ENCODE measurements at regions not wholly inside any gene's neighbourhood (a gene's known extent, or its start where the extent isn't known, plus 50 kb on each side); places are given as distances from the start of the nearest gene placed in this dataset.
"Not testable (repeated sequence)": the region's sequence is repeated elsewhere in the genome, so short reads cannot be mapped to it uniquely, and the experiment has no call there.

- no peak for DNase-seq
Observed at GRCh38 chr6:170080169-170080827, 210.6 kb downstream of the DLL1 start.

DNA sequence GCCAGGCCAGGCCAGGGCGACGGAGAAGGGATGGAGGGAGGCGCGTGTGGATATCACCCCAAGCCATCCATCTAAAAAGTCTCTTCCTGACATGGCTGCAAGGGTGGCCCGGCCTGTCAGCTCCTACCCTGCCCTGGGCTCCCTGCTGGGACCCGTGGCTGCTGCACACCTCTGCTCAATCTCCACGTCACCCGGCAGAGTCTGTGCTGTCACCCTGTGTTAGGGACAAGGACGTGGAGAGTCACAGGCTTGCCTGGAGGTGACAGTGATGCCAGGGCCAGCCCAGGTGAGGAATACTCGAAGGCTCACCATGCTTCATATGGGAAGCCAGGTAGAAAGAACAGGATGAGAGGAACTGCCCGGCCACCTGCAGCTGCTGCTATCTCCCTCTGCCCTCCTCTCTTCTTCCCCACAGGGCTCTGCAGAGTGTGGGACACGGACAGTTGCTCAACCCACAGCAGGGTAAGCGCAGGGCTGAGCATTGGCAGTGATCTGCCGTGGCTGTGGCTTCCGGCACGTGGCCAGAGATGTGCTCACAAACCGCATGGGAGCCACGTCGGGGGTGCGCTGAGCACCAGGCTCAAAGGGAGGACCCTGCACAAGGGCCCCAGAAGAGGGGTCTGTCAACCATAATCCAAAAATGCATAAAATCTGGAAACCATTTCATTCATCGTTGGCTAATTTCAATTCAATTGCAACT, 214.3 kb downstream of the DLL1 start:
- no peak for DNase-seq

DNA sequence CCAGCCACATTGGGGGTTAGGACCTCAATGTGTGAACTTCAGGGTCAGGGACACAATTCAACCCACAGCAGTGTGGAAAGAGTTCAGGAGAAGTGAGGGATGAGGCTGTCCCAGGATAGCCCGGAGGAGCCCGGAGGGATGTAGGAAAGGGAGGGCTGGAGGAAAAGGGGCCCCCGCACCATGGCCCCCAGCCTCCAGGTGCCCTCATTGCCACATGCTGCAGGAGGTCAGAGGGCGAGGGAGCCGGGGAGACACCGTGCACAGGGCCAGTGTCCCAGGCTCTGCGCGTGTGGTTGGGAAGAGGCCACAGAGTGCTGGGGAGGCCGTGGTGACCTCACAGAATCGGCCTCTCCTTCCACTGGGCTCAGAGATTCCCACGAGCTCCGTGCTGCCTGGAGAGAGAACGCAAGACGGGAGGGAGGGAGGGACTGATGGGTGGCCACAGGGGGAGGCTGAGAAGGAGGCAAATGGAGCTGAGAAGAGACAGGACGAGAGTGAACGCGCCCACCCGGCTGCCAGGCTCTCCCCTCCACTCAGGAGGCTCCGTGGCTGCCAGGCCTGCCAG, 215.1 kb downstream of the DLL1 start:
- DNase-seq = no peak

- DNase-seq = no peak
Observed at GRCh38 chr6:170074907-170075306, 216.0 kb downstream of the DLL1 start.

- DNase-seq = no peak
Observed at GRCh38 chr6:170074435-170074834, 216.4 kb downstream of the DLL1 start.

DNA sequence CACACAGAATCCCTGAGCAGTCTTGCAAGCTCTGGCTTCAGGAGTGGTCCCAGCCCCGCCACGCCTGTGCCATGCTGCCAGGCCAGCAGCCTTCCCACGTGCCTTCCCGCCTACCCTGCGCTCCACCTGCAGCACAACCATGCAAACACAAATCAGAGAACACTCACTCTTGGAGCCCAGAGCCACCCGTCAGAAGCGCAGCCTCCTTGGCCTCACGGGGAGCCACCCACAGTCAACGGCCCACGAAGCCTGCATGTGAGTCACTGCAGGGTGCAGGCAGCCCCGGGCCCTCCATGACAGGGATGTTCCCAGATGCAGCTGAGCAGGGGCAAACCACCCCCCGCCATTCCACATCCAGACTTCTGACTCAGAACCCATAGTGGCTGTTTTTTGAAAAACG, 217.0 kb downstream of the DLL1 start:
- DNase-seq = no peak

DNA sequence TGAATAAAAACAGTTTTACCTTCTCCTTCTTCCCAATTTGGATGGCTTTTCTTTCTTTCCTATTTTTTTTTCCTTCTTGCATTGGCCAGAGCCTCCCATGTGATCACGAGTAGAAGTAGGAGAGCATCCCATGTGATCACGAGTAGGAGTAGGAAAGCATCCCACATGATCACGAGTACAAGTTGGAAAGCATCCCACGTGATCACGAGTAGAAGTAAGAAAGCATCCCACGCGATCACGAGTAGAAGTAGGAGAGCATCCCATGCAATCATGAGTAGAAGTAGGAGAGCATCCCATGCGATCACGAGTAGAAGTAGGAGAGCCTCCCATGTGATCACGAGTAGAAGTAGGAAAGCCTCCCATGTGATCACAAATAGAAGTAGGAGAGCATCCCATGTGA, 218.6 kb downstream of the DLL1 start:
- DNase-seq = no peak

- no peak for DNase-seq
Observed at GRCh38 chr6:170069611-170070010, 221.3 kb downstream of the DLL1 start.

DNA sequence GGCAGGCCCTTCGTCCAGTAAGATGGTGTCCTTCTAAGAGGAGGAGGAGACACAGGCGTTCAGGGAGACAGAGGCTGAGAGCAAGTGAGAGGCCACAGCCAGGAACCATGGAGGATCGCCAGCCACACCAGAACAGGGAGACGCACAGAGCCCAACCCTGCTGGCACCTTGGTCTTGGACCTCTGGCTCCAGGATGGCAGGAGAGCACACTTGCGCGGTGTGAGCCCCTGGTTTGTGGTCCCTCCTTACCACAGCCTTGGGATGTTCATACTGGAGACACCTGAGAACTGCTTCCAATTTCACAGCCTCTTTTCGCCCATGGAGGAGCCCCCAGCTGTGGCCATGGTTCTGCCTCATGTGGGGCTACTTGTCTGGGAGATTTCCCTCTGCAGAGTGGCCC, 222.4 kb downstream of the DLL1 start:
- DNase-seq = no peak

GRCh38 chr6:170067923-170068360, 222.9 kb downstream of the DLL1 start:
- DNase-seq = no peak

DNA sequence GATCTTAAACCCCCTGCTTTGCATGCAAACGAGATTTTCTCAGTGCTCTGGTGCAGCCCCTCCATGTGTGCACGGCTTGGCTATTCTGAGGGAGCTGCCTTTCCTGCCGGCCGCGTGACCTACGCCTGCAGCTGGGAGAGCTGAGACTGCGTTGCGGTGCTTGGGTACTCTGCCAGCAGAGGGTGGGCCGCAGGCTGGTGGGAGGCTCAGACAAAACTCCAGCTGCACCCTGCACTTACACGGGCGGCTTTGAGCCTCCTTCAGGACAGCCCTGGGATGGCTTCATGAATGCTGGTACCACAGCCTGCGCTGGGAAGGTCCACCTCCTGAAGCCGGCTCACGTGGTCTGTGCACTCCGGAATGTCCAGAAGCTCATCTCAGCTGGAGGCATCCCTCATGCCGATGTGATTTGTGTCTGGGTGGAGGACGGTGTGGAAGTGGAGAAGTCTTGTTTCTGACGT, 223.7 kb downstream of the DLL1 start:
- DNase-seq = no peak

DNA sequence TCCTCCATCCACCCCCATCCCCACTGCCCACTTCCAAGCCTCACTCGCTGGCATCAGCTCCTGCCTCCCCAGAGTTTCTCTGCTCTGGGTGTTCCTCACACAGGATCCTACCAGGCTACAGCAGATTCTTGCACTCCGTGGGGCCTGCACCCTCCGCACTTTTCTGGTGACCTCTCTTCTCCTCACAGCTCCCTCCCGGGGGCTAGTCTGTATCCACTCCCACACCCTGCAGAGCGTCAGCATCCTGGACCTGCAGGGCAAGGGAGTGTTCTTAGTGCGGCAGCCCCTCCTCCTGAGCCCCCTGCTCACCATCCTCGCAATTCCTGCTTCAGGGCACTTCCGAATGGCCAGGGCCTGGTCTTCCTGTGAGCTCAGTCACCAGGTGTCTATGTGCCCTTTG, 224.2 kb downstream of the DLL1 start:
- no peak for DNase-seq

GRCh38 chr6:170063851-170064602, 226.9 kb downstream of the DLL1 start:
- no peak for DNase-seq

DNA sequence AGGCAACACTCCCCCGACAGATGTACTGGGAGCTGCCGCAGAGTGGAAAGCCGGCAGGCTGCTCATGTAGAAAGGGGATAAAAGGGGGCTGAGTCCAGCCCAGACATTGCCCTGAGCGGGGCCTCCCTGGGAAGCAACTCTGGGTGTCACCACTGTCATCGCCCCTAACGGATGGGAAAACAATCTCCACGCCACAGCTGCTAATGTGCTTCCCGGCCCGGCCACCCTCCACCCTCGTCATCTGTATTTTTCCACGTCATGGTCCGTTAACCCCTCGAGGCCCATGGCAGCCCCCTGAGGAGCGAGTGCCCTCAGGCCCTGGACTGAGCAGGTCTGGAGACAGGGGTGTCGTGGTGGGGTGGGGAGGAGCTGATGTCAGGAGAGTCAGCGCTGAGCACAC, 227.4 kb downstream of the DLL1 start:
- no peak for DNase-seq

- DNase-seq = no peak
Observed at GRCh38 chr6:170062915-170063241, 228.0 kb downstream of the DLL1 start.

- no peak for DNase-seq
Observed at GRCh38 chr6:170062209-170062914, 228.5 kb downstream of the DLL1 start.

DNA sequence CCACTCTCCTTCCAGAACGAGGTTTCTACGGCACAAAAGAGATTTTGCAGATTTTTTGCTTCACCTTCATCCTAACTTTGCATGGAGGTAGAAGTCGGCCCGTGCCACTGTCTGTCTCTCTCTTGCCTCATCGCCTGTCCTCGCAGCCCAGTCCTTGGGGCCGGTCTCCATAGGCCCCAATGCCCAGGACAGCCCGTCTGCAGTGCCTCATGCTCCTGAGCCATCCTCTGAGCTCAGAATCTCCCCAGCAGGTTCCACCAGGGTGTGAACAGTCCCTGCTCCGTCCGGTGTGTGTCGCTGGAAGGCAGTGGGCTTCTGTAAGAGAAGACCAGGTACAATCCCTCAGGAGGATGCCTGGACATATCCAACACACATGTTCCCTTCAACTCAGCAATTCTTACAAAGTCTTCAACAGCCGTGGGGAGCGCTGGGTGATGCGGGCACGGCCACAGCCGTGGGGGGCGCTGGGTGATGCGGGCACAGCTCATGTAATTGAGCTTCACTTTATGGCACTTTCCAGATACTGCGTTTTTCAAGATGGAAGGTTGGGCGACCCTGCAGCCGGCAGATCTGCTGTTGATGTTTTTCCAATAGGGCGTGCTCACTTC, 231.9 kb downstream of the DLL1 start:
- no peak for DNase-seq

GRCh38 chr6:170057961-170058877, 232.7 kb downstream of the DLL1 start:
- DNase-seq = no peak

- DNase-seq = no peak
Observed at GRCh38 chr6:170057034-170057734, 233.7 kb downstream of the DLL1 start.

- no peak for DNase-seq
Observed at GRCh38 chr6:170056278-170056711, 234.6 kb downstream of the DLL1 start.

DNA sequence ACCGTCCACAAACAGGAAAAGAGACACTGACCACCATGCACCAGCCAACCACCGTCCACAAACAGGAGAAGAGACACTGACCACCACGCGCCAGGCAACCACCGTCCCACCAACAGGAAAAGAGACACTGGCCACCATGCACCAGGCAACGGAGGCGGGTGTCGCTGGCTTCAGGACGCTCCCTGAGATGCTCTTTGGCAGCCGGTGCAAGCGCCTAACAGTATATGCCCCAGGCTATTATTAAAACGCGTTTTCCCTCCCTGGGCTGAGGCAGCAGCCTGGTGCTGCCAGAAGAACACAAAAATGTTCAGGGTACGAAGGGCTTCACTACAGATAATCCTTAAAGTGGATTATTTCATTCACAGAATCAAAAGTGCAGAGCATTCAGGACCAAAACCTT, 235.1 kb downstream of the DLL1 start:
- DNase-seq = not testable (repeated sequence)
